GM21423 (cell line): ENCODE measurements at regions not wholly inside any gene's neighbourhood (a gene's known extent, or its start where the extent isn't known, plus 50 kb on each side); places are given as distances from the start of the nearest gene placed in this dataset.

Source experiments
- ATAC-seq: cut with Tn5 transposase; IDR thresholded peaks from one replicate; pipeline ENCODE4 v1.9.1; 2021; ENCODE audit warnings: mild to moderate bottlenecking, moderate library complexity; ENCODE audit not compliant: unreplicated experiment

- ATAC-seq, result no peak
Measured at GRCh38 chr20:39264506-39265172, 302.5 kb downstream of the DHX35 start.

GRCh38 chr20:39263076-39263475 is 300.9 kb downstream of the DHX35 start:
- no peak for ATAC-seq

GRCh38 chr20:39259808-39260207 is 297.7 kb downstream of the DHX35 start:
- no peak for ATAC-seq

- no peak for ATAC-seq
Measured at GRCh38 chr20:39259010-39259803, 297.1 kb downstream of the DHX35 start.

- ATAC-seq, result no peak
Measured at GRCh38 chr20:39258253-39258652, 296.1 kb downstream of the DHX35 start.

GRCh38 chr20:39253051-39253755 is 291.1 kb downstream of the DHX35 start:
- ATAC-seq, result no peak

GRCh38 chr20:39252035-39252434 is 289.9 kb downstream of the DHX35 start:
- no peak for ATAC-seq

GRCh38 chr20:39249798-39250197 is 287.7 kb downstream of the DHX35 start:
- no peak for ATAC-seq

- no peak for ATAC-seq
Measured at GRCh38 chr20:39248862-39249485, 286.8 kb downstream of the DHX35 start.

GRCh38 chr20:39248171-39248861 is 286.2 kb downstream of the DHX35 start:
- no peak for ATAC-seq

GRCh38 chr20:39246436-39246835 is 284.3 kb downstream of the DHX35 start:
- no peak for ATAC-seq

GRCh38 chr20:39245685-39246311 is 283.7 kb downstream of the DHX35 start:
- no peak for ATAC-seq

GRCh38 chr20:39243962-39244361 is 281.8 kb downstream of the DHX35 start:
- ATAC-seq, result no peak

- ATAC-seq, result no peak
Measured at GRCh38 chr20:39242614-39243013, 280.5 kb downstream of the DHX35 start.

- ATAC-seq, result no peak
Measured at GRCh38 chr20:39234520-39235095, 272.5 kb downstream of the DHX35 start.

- no peak for ATAC-seq
Measured at GRCh38 chr20:39233755-39234154, 271.6 kb downstream of the DHX35 start.

- no peak for ATAC-seq
Measured at GRCh38 chr20:39227416-39227815, 265.3 kb downstream of the DHX35 start.

GRCh38 chr20:39225978-39226377 is 263.8 kb downstream of the DHX35 start:
- no peak for ATAC-seq

- no peak for ATAC-seq
Measured at GRCh38 chr20:39225536-39225935, 263.4 kb downstream of the DHX35 start.

GRCh38 chr20:39222101-39222500 is 260.0 kb downstream of the DHX35 start:
- ATAC-seq, result no peak
